ENCODE measurements at regions not wholly inside any gene's neighbourhood (a gene's known extent, or its start where the extent isn't known, plus 50 kb on each side); places are given as distances from the start of the nearest gene placed in this dataset.

GRCh38 chr4:186441502-186441901, 113.9 kb downstream of the MTNR1A start:
- CTCF ChIA-PET, result no interaction called here
- DNase-seq (ENCODE audit: low read depth, low spot score) (no peak), ATAC-seq (no peak)
- Histone ChIP-seq H3K4me3 (replicated peaks in 1 of 2; ENCODE audit: low read depth in 1 of 2, low read length in 2 of 2) (no peak overlapping the region), H2AFZ (ENCODE audit: low read depth, low read length, poor library complexity, severe bottlenecking) (no peak overlapping the region), H3K9ac (ENCODE audit: low read length) (no peak overlapping the region), H3K9me2 (ENCODE audit: insufficient read depth) (no peaks in the 10 kb centered on the region; the same call in 1 of the 2 replicates), H3K36me3 (ENCODE audit: control insufficient read depth in 1 of 2, insufficient read depth in 2 of 2, low read length in 2 of 2) (no peaks in the 10 kb centered on the region), H3K4me2 (ENCODE audit: low read length) (no peak overlapping the region), H3K27ac (ENCODE audit: low read depth, low read length) (no peak overlapping the region), H3K9me3 (ENCODE audit: control insufficient read depth in 1 of 2, insufficient read depth in 1 of 2, low read depth in 1 of 2, low read length in 2 of 2) (0 out of 4 replicates have a peak, but pooled peaks cover 0 to 8% of the 10 kb centered on the region in 2 experiments), H3K4me1 (ENCODE audit: control insufficient read depth in 1 of 2, insufficient read depth in 2 of 2, low read length in 2 of 2) (no peaks in the 10 kb centered on the region), H4K20me1 (ENCODE audit: insufficient read depth) (no peaks in the 10 kb centered on the region), H3K27me3 (ENCODE audit: insufficient read depth, low read length) (0 out of 2 replicates have a peak, but pooled peaks cover 5% of the 10 kb centered on the region), H3K79me2 (ENCODE audit: insufficient read depth, low read length) (no peaks in the 10 kb centered on the region)
- RAD21 ChIA-PET (ENCODE audit: low non-redundant PET in 1 of 2, low total read pairs in 2 of 2, uncharacterized antibody in 2 of 2, unreplicated experiment in 2 of 2), result no interaction called here
- BruUV-seq (replicated peaks), result no TSS peak
- no peak for TF ChIP-seq ATF3 (IDR thresholded peaks at IDR 0.05)
- no peak for TF ChIP-seq JUND (IDR thresholded peaks at IDR 0.05)
- no peak for TF ChIP-seq TCF7L2 (IDR thresholded peaks at IDR 0.05; ENCODE audit: borderline replicate concordance, extremely low read depth, insufficient read depth, insufficient read length)
- POLR2A ChIA-PET, result no interaction called here
- intact Hi-C loops (cut with micrococcal nuclease), result no loop called here

GRCh38 chr4:186428481-186428880, 126.9 kb downstream of the MTNR1A start:
- no peak overlapping the region for H3K9ac ChIP-seq (ENCODE audit: low read length)
- BruUV-seq (replicated peaks), result no TSS peak
- ATAC-seq (no peak), DNase-seq (ENCODE audit: low read depth, low spot score) (no peak)
- H3K27me3 ChIP-seq (ENCODE audit: insufficient read depth, low read length), result no peaks in the 10 kb centered on the region
- no peak overlapping the region for H3K27ac ChIP-seq (ENCODE audit: low read depth, low read length)
- no peak overlapping the region for H3K4me3 ChIP-seq (replicated peaks in 1 of 2; ENCODE audit: low read depth in 1 of 2, low read length in 2 of 2)
- no peak overlapping the region for H3K4me2 ChIP-seq (ENCODE audit: low read length)
- TF ChIP-seq ELF1 (IDR thresholded peaks at IDR 0.05; ENCODE audit: borderline replicate concordance, low read depth), result no peak
- no peak for TF ChIP-seq YY1 (IDR thresholded peaks at IDR 0.05; ENCODE audit: extremely low read depth, insufficient replicate concordance, low read depth, low read length)
- TF ChIP-seq EZH2phosphoT487 (IDR thresholded peaks at IDR 0.05; ENCODE audit: borderline replicate concordance), result no peak
- TF ChIP-seq FOSL1 (IDR thresholded peaks at IDR 0.05; ENCODE audit: low read depth), result no peak
- TF ChIP-seq, protein P1, sequence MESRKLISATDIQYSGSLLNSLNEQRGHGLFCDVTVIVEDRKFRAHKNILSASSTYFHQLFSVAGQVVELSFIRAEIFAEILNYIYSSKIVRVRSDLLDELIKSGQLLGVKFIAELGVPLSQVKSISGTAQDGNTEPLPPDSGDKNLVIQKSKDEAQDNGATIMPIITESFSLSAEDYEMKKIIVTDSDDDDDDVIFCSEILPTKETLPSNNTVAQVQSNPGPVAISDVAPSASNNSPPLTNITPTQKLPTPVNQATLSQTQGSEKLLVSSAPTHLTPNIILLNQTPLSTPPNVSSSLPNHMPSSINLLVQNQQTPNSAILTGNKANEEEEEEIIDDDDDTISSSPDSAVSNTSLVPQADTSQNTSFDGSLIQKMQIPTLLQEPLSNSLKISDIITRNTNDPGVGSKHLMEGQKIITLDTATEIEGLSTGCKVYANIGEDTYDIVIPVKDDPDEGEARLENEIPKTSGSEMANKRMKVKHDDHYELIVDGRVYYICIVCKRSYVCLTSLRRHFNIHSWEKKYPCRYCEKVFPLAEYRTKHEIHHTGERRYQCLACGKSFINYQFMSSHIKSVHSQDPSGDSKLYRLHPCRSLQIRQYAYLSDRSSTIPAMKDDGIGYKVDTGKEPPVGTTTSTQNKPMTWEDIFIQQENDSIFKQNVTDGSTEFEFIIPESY (IDR thresholded peaks at IDR 0.05; ENCODE audit: extremely low read depth, insufficient replicate concordance, low read length), result no peak
- TF ChIP-seq, protein P2, sequence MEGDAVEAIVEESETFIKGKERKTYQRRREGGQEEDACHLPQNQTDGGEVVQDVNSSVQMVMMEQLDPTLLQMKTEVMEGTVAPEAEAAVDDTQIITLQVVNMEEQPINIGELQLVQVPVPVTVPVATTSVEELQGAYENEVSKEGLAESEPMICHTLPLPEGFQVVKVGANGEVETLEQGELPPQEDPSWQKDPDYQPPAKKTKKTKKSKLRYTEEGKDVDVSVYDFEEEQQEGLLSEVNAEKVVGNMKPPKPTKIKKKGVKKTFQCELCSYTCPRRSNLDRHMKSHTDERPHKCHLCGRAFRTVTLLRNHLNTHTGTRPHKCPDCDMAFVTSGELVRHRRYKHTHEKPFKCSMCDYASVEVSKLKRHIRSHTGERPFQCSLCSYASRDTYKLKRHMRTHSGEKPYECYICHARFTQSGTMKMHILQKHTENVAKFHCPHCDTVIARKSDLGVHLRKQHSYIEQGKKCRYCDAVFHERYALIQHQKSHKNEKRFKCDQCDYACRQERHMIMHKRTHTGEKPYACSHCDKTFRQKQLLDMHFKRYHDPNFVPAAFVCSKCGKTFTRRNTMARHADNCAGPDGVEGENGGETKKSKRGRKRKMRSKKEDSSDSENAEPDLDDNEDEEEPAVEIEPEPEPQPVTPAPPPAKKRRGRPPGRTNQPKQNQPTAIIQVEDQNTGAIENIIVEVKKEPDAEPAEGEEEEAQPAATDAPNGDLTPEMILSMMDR (IDR thresholded peaks at IDR 0.05 in 2 of 3, conservative IDR thresholded peaks at IDR 0.05 in 1 of 3; ENCODE audit: borderline replicate concordance in 1 of 3, insufficient read depth in 1 of 3, low read depth in 2 of 3, low read length in 2 of 3), result no peak
- TF ChIP-seq POLR2AphosphoS5 (IDR thresholded peaks at IDR 0.05; ENCODE audit: low read depth, low read length), result no peak
- TF ChIP-seq ATF3 (IDR thresholded peaks at IDR 0.05), result no peak
- TF ChIP-seq ZFX (IDR thresholded peaks at IDR 0.05), result no peak
- no peak for TF ChIP-seq JUND (IDR thresholded peaks at IDR 0.05)
- TF ChIP-seq CEBPB (IDR thresholded peaks at IDR 0.05; ENCODE audit: low read depth), result no peak
- no peaks in the 10 kb centered on the region for H3K36me3 ChIP-seq (ENCODE audit: control insufficient read depth in 1 of 2, insufficient read depth in 2 of 2, low read length in 2 of 2)
- intact Hi-C loops (cut with micrococcal nuclease), result no loop called here
- no peaks in the 10 kb centered on the region for H3K9me2 ChIP-seq (ENCODE audit: insufficient read depth)
- RAD21 ChIA-PET (ENCODE audit: low non-redundant PET in 1 of 2, low total read pairs in 2 of 2, uncharacterized antibody in 2 of 2, unreplicated experiment in 2 of 2), result no interaction called here
- H3K9me3 ChIP-seq (ENCODE audit: control insufficient read depth in 1 of 2, insufficient read depth in 1 of 2, low read depth in 1 of 2, low read length in 2 of 2), result no peaks in the 10 kb centered on the region
- H3K4me1 ChIP-seq (ENCODE audit: control insufficient read depth in 1 of 2, insufficient read depth in 2 of 2, low read length in 2 of 2), result no peaks in the 10 kb centered on the region
- H3K79me2 ChIP-seq (ENCODE audit: insufficient read depth, low read length), result no peaks in the 10 kb centered on the region
- POLR2A ChIA-PET, result no interaction called here
- no peak overlapping the region for H2AFZ ChIP-seq (ENCODE audit: low read depth, low read length, poor library complexity, severe bottlenecking)
- CTCF ChIA-PET, result no interaction called here
- H4K20me1 ChIP-seq (ENCODE audit: insufficient read depth), result no peaks in the 10 kb centered on the region

All from HCT116 (cell line).